Endothelial cell (in vitro differentiated cells): ENCODE measurements at regions not wholly inside any gene's neighbourhood (a gene's known extent, or its start where the extent isn't known, plus 50 kb on each side); places are given as distances from the start of the nearest gene placed in this dataset.

Source experiments
- DNase-seq: peaks from one replicate; pipeline ENCODE4 v3.0.0; 2021; ENCODE audit warnings: low spot score
- H3K27ac Mint-ChIP-seq: one replicate; pipeline ENCODE4 v1.8.0; 2021; ENCODE audit warnings: mixed read lengths, inconsistent platforms; ENCODE audit not compliant: unreplicated experiment
- H3K27me3 Mint-ChIP-seq: one replicate; pipeline ENCODE4 v1.8.0; 2021; ENCODE audit warnings: mild to moderate bottlenecking, moderate library complexity, mixed read lengths, inconsistent platforms; ENCODE audit not compliant: unreplicated experiment
- H3K36me3 Mint-ChIP-seq: one replicate; pipeline ENCODE4 v1.8.0; 2021; ENCODE audit warnings: mild to moderate bottlenecking, low read depth, mixed read lengths, inconsistent platforms; ENCODE audit not compliant: unreplicated experiment
- H3K4me1 Mint-ChIP-seq: one replicate; pipeline ENCODE4 v1.8.0; 2021; ENCODE audit warnings: mild to moderate bottlenecking, mixed read lengths, inconsistent platforms; ENCODE audit not compliant: unreplicated experiment
- H3K4me3 Mint-ChIP-seq: one replicate; pipeline ENCODE4 v1.8.0; 2021; ENCODE audit warnings: mild to moderate bottlenecking, mixed read lengths, inconsistent platforms; ENCODE audit not compliant: unreplicated experiment
- H3K9me3 Mint-ChIP-seq: one replicate; pipeline ENCODE4 v1.8.0; 2021; ENCODE audit warnings: mixed read lengths, inconsistent platforms; ENCODE audit not compliant: unreplicated experiment
- TF ChIP-seq, protein P1 (sequence below): fragments of 200-600 bp; sonication (generic); IDR thresholded peaks from one replicate; pipeline ENCODE4 v1.5.0; 2021; ENCODE audit warnings: antibody characterized with exemption; ENCODE audit not compliant: unreplicated experiment

DNA sequence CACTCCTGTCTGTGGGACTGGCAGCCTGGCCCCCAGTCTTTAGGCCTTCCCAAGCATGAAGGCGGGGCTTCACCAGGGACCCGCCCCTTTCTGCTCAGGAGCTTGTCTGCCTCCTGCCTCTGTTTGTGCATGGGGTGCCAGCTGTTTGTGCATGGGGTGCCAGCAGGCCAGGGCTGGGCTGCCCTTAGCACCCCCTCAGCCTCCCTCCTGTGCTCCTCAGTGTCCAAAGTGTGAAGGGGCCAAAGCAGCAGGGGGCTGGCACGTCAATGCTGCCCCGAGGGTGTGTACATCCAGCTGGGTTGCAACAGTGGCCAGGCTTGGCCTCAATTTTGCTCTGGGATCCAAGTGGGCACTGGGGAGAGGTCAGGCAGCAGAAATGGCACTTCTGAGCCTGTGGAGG is 298.0 kb upstream of the GALNT5 start:
- DNase-seq: no peak
- Mint-ChIP-seq H3K27me3 (no peaks in the 10 kb centered on the region), H3K4me1 (no peaks in the 10 kb centered on the region), H3K9me3 (no peaks in the 10 kb centered on the region), H3K4me3 (no peak overlapping the region), H3K36me3 (no peaks in the 10 kb centered on the region), H3K27ac (no peak overlapping the region)
- TF ChIP-seq, protein P1, sequence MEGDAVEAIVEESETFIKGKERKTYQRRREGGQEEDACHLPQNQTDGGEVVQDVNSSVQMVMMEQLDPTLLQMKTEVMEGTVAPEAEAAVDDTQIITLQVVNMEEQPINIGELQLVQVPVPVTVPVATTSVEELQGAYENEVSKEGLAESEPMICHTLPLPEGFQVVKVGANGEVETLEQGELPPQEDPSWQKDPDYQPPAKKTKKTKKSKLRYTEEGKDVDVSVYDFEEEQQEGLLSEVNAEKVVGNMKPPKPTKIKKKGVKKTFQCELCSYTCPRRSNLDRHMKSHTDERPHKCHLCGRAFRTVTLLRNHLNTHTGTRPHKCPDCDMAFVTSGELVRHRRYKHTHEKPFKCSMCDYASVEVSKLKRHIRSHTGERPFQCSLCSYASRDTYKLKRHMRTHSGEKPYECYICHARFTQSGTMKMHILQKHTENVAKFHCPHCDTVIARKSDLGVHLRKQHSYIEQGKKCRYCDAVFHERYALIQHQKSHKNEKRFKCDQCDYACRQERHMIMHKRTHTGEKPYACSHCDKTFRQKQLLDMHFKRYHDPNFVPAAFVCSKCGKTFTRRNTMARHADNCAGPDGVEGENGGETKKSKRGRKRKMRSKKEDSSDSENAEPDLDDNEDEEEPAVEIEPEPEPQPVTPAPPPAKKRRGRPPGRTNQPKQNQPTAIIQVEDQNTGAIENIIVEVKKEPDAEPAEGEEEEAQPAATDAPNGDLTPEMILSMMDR: no peak

DNA sequence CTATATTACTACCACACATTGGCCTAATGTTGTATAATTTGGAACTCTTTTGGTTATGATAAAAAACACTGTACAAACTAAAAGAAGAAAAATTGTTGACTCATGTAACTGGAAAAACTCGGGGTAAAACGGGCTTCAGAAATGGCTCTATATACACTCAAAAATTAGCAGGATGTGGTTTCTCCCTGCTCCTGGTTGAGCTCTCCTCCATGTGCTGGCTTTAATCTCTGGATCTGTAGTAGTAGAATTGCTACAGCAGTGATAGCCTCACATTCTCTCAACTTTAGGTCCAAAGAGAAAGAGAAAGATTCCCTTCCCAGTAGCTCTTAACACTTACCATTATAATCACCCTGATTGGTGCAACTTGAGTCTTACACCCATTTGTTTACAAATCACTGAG is 274.9 kb upstream of the GALNT5 start:
- H3K36me3 Mint-ChIP-seq: no peaks in the 10 kb centered on the region
- TF ChIP-seq, protein P1: no peak
- H3K4me1 Mint-ChIP-seq: no peaks in the 10 kb centered on the region
- H3K27me3 Mint-ChIP-seq: peaks cover 2% of the 10 kb centered on the region
- H3K9me3 Mint-ChIP-seq: no peaks in the 10 kb centered on the region
- DNase-seq: no peak
- H3K4me3 Mint-ChIP-seq: no peak overlapping the region
- H3K27ac Mint-ChIP-seq: no peak overlapping the region

DNA sequence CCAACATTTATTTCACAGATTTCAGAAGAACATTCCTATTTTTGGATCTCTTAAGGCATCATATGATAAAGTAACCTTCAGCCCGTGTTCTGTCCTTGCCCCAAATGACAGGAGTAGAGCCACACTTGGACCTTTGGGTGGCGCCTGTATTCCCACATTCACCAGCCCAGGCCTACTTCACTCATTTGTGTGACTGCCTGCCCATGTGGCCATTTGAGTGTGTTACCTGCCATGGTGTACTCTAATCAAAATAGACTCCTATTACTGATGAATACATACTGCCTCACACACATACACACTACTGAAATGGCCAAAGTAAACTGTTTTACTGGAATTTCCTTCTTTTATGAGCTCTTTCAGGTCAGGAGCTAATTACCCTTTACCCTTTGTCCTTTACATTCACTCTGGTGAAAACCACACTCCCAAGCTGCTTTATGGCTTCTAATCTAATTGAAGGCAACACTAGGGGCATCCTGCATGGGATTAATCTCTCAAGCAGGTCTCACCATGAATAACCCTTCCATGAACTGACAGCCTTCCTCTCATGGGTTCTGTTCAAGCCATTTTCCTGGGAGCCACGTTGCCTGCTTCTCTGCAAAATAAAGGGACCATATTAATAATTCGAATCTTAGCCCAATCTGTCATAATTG is 271.0 kb upstream of the GALNT5 start:
- no peak overlapping the region for H3K27ac Mint-ChIP-seq
- TF ChIP-seq, protein P1: no peak
- no peak overlapping the region for H3K4me3 Mint-ChIP-seq
- H3K9me3 Mint-ChIP-seq: no peaks in the 10 kb centered on the region
- no peaks in the 10 kb centered on the region for H3K36me3 Mint-ChIP-seq
- DNase-seq: no peak
- no peaks in the 10 kb centered on the region for H3K4me1 Mint-ChIP-seq
- no peaks in the 10 kb centered on the region for H3K27me3 Mint-ChIP-seq

DNA sequence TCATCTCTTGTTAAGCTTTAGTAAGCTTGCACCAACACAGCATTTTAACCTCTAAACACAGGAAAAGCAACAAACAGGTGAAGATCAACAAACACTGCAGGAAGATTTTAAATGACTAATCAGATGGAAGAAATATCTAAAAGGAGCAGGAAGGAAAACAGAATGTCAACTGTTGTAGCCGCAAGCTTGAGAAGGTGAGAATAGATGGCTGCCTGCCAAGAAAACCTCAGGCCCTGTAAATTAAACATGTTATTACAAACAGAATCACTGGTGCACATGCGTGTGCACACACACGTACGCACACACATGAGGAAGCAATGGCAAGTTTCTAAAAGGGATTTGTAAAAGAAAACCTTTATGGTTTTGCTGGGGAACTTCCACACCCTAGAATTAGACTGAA is 257.8 kb upstream of the GALNT5 start:
- Mint-ChIP-seq H3K27ac (no peak overlapping the region), H3K4me1 (no peaks in the 10 kb centered on the region), H3K9me3 (no peaks in the 10 kb centered on the region), H3K4me3 (no peak overlapping the region), H3K36me3 (no peaks in the 10 kb centered on the region), H3K27me3 (no peaks in the 10 kb centered on the region)
- DNase-seq: no peak
- TF ChIP-seq, protein P1: no peak

DNA sequence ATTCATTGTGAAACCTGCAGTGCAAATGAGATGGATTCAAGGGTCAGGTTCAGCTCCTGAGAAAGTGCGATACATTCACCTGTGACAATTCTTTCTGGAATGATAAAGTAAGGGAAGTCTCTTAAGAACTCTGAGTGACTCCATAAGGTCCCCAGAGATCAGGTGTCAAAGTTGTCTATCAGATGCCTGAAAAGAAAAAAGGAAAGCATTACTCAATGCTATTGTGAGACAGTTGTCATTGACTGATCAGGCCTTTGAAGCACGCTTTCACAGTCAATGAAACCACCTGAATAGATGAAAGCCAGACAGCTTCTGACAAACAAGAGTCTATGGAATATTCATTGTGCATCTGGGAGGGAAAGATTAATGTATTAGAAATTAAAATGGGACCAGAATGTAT is 252.7 kb upstream of the GALNT5 start:
- Mint-ChIP-seq H3K4me1 (no peaks in the 10 kb centered on the region), H3K4me3 (no peak overlapping the region)

More for the DNA sequence above, 252.7 kb upstream of the GALNT5 start:
- Mint-ChIP-seq H3K27ac (no peak overlapping the region), H3K27me3 (no peaks in the 10 kb centered on the region), H3K9me3 (no peaks in the 10 kb centered on the region), H3K36me3 (no peaks in the 10 kb centered on the region)
- DNase-seq: no peak
- TF ChIP-seq, protein P1: no peak
